ENCODE measurements at regions not wholly inside any gene's neighbourhood (a gene's known extent, or its start where the extent isn't known, plus 50 kb on each side); places are given as distances from the start of the nearest gene placed in this dataset.

DNA sequence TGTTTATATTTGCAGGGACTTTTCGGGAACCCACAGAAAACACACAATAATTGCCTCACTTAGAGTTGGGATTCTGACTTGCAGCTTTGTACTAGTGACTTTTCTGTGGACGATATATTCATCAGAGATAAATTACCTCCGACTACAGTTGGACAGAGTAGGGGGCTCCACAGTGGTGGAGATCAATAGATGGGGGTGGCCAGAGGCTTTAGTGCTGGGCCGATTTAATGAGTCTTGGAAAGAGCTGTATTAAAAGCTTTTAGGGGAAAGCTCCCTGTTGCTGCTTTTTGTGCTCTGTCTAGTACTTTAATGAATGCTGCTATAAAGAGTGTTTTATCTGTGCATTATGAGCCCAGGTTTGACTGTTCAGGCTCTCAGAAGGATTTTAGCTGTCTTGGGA, 359.2 kb upstream of the DPYD start:
- TF ChIP-seq, protein P1, sequence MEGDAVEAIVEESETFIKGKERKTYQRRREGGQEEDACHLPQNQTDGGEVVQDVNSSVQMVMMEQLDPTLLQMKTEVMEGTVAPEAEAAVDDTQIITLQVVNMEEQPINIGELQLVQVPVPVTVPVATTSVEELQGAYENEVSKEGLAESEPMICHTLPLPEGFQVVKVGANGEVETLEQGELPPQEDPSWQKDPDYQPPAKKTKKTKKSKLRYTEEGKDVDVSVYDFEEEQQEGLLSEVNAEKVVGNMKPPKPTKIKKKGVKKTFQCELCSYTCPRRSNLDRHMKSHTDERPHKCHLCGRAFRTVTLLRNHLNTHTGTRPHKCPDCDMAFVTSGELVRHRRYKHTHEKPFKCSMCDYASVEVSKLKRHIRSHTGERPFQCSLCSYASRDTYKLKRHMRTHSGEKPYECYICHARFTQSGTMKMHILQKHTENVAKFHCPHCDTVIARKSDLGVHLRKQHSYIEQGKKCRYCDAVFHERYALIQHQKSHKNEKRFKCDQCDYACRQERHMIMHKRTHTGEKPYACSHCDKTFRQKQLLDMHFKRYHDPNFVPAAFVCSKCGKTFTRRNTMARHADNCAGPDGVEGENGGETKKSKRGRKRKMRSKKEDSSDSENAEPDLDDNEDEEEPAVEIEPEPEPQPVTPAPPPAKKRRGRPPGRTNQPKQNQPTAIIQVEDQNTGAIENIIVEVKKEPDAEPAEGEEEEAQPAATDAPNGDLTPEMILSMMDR (IDR thresholded peaks at IDR 0.05), result no peak
- TF ChIP-seq POLR2AphosphoS5 (IDR thresholded peaks at IDR 0.05), result no peak
